ENCODE measurements at regions not wholly inside any gene's neighbourhood (a gene's known extent, or its start where the extent isn't known, plus 50 kb on each side); places are given as distances from the start of the nearest gene placed in this dataset.

DNA sequence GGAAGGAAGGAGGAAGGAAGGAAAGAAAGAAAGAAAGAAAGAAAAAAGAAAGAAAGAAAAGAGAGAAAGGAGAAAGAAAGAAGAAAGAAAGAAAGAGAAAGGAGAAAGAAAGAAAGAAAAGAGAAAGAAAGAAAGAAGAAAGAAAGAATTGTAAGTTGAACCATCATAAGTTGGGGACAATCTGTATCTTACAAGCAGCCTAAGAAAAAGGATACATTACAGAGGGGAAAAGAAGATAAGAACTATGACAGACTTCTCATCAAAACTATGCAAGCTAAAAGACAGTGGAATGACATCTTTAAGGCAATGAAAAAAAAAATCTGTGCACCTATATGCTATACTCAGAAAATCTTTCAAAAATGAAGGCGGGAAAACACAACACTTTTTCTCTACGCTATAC, 50.3 kb upstream of the SP4 start:
- no peak overlapping the region for H3K27ac ChIP-seq
- TF ChIP-seq, protein P1, sequence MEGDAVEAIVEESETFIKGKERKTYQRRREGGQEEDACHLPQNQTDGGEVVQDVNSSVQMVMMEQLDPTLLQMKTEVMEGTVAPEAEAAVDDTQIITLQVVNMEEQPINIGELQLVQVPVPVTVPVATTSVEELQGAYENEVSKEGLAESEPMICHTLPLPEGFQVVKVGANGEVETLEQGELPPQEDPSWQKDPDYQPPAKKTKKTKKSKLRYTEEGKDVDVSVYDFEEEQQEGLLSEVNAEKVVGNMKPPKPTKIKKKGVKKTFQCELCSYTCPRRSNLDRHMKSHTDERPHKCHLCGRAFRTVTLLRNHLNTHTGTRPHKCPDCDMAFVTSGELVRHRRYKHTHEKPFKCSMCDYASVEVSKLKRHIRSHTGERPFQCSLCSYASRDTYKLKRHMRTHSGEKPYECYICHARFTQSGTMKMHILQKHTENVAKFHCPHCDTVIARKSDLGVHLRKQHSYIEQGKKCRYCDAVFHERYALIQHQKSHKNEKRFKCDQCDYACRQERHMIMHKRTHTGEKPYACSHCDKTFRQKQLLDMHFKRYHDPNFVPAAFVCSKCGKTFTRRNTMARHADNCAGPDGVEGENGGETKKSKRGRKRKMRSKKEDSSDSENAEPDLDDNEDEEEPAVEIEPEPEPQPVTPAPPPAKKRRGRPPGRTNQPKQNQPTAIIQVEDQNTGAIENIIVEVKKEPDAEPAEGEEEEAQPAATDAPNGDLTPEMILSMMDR (IDR thresholded peaks at IDR 0.05): no peak
- TF ChIP-seq ZFX (IDR thresholded peaks at IDR 0.05; ENCODE audit: borderline replicate concordance): no peak
